ENCODE measurements at regions not wholly inside any gene's neighbourhood (a gene's known extent, or its start where the extent isn't known, plus 50 kb on each side); places are given as distances from the start of the nearest gene placed in this dataset.

DNA sequence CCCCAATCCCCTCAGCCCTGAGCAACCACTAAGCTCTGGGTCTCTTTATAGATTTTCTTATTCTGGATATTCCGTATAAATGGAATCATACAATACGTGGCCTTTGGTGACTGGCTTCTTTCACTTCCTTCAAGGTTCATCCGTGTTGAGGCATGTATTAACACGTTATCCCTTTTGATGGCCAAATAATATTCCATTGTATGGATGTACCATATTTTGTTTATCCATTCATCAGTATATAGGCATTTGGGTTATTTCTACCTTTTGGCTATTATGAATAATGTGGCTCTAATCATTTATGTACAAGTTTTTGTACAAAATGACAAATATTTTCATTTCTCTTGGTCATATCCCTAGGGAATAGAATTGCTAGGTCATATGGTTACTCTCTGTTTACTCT is 284.4 kb downstream of the FAM43A start:
- Histone ChIP-seq H3K79me2 (replicated peaks; ENCODE audit: insufficient read depth) (no peaks in the 10 kb centered on the region), H3K27me3 (ENCODE audit: insufficient read depth) (no peaks in the 10 kb centered on the region), H4K20me1 (replicated peaks; ENCODE audit: insufficient read depth) (no peaks in the 10 kb centered on the region), H3K9me2 (ENCODE audit: insufficient read depth) (no peaks in the 10 kb centered on the region), H3K36me3 (ENCODE audit: insufficient read depth) (no peaks in the 10 kb centered on the region), H3F3A (replicated peaks; ENCODE audit: low read depth) (no peaks in the 10 kb centered on the region), H3K27ac (ENCODE audit: low read depth) (no peak overlapping the region), H2AFZ (no peak overlapping the region), H3K4me1 (ENCODE audit: insufficient read depth) (no peaks in the 10 kb centered on the region), H3K4me2 (no peak overlapping the region), H3K4me3 (no peak overlapping the region)
- Mint-ChIP-seq H3K27ac (no peak overlapping the region), H3K4me3 (no peak overlapping the region), H3K27me3 (ENCODE audit: insufficient read depth, low read depth, poor library complexity) (no peaks in the 10 kb centered on the region), H3K9me3 (peaks cover 5% of the 10 kb centered on the region; the same call in 2 of the 3 replicates), H3K4me1 (no peaks in the 10 kb centered on the region), H3K36me3 (ENCODE audit: low read depth) (no peaks in the 10 kb centered on the region)
- ATAC-seq, result no peak
- no peak for TF ChIP-seq ZNF331 (CRISPR knock-in tag; IDR thresholded peaks at IDR 0.05; ENCODE audit: low read depth)
- DNase-seq (ENCODE audit: low spot score), result no peak

DNA sequence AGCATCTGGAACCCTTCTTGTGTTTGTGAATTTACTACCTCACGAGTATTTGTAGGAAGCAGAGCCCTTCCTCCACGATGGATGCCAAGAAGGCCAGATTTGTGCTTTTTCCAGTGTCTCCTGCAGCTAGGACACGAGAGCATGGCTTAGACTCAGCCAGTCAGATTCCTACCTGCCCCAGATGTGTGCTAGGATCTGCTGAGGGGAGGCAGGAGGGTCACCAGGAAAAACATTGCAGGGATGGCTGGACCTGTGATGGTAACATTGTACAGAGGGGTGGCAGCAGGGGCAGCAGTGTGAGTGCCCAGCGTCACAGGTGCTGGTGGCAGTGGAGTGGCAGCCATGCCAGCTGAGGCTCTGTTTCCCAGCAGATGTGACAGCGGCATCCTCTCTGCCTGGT is 285.3 kb downstream of the FAM43A start:
- Mint-ChIP-seq H3K4me1 (no peaks in the 10 kb centered on the region), H3K27me3 (ENCODE audit: insufficient read depth, low read depth, poor library complexity) (no peaks in the 10 kb centered on the region), H3K36me3 (ENCODE audit: low read depth) (no peaks in the 10 kb centered on the region), H3K27ac (no peak overlapping the region), H3K4me3 (no peak overlapping the region), H3K9me3 (peaks cover 5% of the 10 kb centered on the region; the same call in 2 of the 3 replicates)
- Histone ChIP-seq H3K9me2 (ENCODE audit: insufficient read depth) (no peaks in the 10 kb centered on the region), H3K27ac (ENCODE audit: low read depth) (no peak overlapping the region), H3K79me2 (replicated peaks; ENCODE audit: insufficient read depth) (no peaks in the 10 kb centered on the region), H3F3A (replicated peaks; ENCODE audit: low read depth) (no peaks in the 10 kb centered on the region), H3K27me3 (ENCODE audit: insufficient read depth) (no peaks in the 10 kb centered on the region), H3K4me2 (no peak overlapping the region), H2AFZ (no peak overlapping the region), H3K36me3 (ENCODE audit: insufficient read depth) (no peaks in the 10 kb centered on the region), H3K4me3 (no peak overlapping the region), H3K4me1 (ENCODE audit: insufficient read depth) (no peaks in the 10 kb centered on the region), H4K20me1 (replicated peaks; ENCODE audit: insufficient read depth) (no peaks in the 10 kb centered on the region)
- no peak for ATAC-seq
- no peak for DNase-seq (ENCODE audit: low spot score)
- TF ChIP-seq, protein P1, sequence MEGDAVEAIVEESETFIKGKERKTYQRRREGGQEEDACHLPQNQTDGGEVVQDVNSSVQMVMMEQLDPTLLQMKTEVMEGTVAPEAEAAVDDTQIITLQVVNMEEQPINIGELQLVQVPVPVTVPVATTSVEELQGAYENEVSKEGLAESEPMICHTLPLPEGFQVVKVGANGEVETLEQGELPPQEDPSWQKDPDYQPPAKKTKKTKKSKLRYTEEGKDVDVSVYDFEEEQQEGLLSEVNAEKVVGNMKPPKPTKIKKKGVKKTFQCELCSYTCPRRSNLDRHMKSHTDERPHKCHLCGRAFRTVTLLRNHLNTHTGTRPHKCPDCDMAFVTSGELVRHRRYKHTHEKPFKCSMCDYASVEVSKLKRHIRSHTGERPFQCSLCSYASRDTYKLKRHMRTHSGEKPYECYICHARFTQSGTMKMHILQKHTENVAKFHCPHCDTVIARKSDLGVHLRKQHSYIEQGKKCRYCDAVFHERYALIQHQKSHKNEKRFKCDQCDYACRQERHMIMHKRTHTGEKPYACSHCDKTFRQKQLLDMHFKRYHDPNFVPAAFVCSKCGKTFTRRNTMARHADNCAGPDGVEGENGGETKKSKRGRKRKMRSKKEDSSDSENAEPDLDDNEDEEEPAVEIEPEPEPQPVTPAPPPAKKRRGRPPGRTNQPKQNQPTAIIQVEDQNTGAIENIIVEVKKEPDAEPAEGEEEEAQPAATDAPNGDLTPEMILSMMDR (conservative IDR thresholded peaks at IDR 0.05; ENCODE audit: low read depth in 2 of 2), result no peak
- TF ChIP-seq, protein P2, sequence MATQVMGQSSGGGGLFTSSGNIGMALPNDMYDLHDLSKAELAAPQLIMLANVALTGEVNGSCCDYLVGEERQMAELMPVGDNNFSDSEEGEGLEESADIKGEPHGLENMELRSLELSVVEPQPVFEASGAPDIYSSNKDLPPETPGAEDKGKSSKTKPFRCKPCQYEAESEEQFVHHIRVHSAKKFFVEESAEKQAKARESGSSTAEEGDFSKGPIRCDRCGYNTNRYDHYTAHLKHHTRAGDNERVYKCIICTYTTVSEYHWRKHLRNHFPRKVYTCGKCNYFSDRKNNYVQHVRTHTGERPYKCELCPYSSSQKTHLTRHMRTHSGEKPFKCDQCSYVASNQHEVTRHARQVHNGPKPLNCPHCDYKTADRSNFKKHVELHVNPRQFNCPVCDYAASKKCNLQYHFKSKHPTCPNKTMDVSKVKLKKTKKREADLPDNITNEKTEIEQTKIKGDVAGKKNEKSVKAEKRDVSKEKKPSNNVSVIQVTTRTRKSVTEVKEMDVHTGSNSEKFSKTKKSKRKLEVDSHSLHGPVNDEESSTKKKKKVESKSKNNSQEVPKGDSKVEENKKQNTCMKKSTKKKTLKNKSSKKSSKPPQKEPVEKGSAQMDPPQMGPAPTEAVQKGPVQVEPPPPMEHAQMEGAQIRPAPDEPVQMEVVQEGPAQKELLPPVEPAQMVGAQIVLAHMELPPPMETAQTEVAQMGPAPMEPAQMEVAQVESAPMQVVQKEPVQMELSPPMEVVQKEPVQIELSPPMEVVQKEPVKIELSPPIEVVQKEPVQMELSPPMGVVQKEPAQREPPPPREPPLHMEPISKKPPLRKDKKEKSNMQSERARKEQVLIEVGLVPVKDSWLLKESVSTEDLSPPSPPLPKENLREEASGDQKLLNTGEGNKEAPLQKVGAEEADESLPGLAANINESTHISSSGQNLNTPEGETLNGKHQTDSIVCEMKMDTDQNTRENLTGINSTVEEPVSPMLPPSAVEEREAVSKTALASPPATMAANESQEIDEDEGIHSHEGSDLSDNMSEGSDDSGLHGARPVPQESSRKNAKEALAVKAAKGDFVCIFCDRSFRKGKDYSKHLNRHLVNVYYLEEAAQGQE (IDR thresholded peaks at IDR 0.05; ENCODE audit: unreplicated experiment), result no peak
- TF ChIP-seq POLR2AphosphoS5 (IDR thresholded peaks at IDR 0.05; ENCODE audit: low read depth) (no peak), CREB1 (CRISPR knock-in tag; IDR thresholded peaks at IDR 0.05; ENCODE audit: low read depth) (no peak), EZH2 (IDR thresholded peaks at IDR 0.05; ENCODE audit: low read depth, unreplicated experiment) (no peak), ZNF114 (CRISPR knock-in tag; IDR thresholded peaks at IDR 0.05) (no peak), NANOG (IDR thresholded peaks at IDR 0.05; ENCODE audit: borderline replicate concordance) (no peak), JUNB (IDR thresholded peaks at IDR 0.05; ENCODE audit: unreplicated experiment) (no peak)
- TF ChIP-seq, protein P3, sequence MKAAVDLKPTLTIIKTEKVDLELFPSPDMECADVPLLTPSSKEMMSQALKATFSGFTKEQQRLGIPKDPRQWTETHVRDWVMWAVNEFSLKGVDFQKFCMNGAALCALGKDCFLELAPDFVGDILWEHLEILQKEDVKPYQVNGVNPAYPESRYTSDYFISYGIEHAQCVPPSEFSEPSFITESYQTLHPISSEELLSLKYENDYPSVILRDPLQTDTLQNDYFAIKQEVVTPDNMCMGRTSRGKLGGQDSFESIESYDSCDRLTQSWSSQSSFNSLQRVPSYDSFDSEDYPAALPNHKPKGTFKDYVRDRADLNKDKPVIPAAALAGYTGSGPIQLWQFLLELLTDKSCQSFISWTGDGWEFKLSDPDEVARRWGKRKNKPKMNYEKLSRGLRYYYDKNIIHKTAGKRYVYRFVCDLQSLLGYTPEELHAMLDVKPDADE (IDR thresholded peaks at IDR 0.05), result no peak

Data from GM23338 (cell line).